K562 (cell line): ENCODE measurements at regions not wholly inside any gene's neighbourhood (a gene's known extent, or its start where the extent isn't known, plus 50 kb on each side); places are given as distances from the start of the nearest gene placed in this dataset.

Experiments
- HCFC1 ChIP-seq: IDR thresholded peaks from 2 replicates; pipeline ENCODE4 v1.6.1; 2012; ENCODE audit warnings: low read depth, low read length, improper control_type of control experiment
- ZZZ3 ChIP-seq: fragments of 450-650 bp; IDR thresholded peaks from 2 replicates; pipeline ENCODE4 v1.6.1; 2016; ENCODE audit warnings: antibody characterized with exemption, mild to moderate bottlenecking, moderate library complexity
- TF ChIP-seq, protein P1 (sequence below), 3 experiments: IDR thresholded peaks in 2 of 3; conservative IDR thresholded peaks in 1 of 3; 2 replicates each; pipeline ENCODE4 v1.5.1; 2011 to 2012; ENCODE audit warnings: low read length in 3 of 3, mild to moderate bottlenecking in 3 of 3, control low read depth in 2 of 3, improper control_type of control experiment in 1 of 3, inconsistent platforms in 1 of 3, low read depth in 1 of 3, mixed read lengths in 1 of 3, moderate library complexity in 1 of 3; ENCODE audit not compliant: insufficient read depth in 2 of 3

DNA sequence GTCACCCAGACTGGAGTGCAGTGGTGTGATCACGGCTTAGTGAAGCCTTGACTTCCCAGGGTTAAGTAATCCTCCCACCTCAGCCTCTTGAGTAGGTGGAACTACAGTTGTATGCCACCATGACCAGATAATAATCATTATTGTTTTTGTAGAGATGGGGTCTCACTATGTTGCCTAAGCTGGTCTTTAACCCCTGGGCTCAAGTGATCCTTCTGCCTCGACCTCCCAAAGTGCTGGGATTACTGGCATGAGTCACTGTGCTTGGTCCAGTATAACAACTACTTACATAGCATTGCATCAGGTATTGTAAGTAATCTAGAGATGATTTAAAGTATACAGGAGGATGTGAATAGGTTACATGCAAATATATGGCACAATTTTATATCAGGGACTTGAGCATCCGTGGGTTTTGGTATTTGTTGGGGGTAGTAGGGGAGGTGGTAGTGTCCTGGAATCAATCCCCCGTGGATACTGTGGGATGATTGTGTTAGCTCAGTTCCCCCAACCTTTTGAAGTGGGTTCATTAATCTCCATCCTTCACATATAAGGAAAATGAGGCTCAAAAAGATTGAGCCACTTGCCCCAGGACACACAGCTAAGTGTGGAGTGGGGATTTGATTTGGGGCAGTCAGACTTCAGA is 61.4 kb upstream of the CNIH3 start:
- TF ChIP-seq, protein P1, sequence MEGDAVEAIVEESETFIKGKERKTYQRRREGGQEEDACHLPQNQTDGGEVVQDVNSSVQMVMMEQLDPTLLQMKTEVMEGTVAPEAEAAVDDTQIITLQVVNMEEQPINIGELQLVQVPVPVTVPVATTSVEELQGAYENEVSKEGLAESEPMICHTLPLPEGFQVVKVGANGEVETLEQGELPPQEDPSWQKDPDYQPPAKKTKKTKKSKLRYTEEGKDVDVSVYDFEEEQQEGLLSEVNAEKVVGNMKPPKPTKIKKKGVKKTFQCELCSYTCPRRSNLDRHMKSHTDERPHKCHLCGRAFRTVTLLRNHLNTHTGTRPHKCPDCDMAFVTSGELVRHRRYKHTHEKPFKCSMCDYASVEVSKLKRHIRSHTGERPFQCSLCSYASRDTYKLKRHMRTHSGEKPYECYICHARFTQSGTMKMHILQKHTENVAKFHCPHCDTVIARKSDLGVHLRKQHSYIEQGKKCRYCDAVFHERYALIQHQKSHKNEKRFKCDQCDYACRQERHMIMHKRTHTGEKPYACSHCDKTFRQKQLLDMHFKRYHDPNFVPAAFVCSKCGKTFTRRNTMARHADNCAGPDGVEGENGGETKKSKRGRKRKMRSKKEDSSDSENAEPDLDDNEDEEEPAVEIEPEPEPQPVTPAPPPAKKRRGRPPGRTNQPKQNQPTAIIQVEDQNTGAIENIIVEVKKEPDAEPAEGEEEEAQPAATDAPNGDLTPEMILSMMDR (IDR thresholded peaks at IDR 0.05 in 2 of 3, conservative IDR thresholded peaks at IDR 0.05 in 1 of 3; ENCODE audit: insufficient read depth in 2 of 3, low read depth in 1 of 3, low read length in 3 of 3), result no peak
- TF ChIP-seq ZZZ3 (no peak), HCFC1 (no peak)
